GM21360 (cell line): ENCODE measurements at regions not wholly inside any gene's neighbourhood (a gene's known extent, or its start where the extent isn't known, plus 50 kb on each side); places are given as distances from the start of the nearest gene placed in this dataset.
"Not testable (repeated sequence)": the region's sequence is repeated elsewhere in the genome, so short reads cannot be mapped to it uniquely, and the experiment has no call there.

Experiments used
- ATAC-seq: cut with Tn5 transposase; IDR thresholded peaks from one replicate; pipeline ENCODE4 v1.9.1; 2021; ENCODE audit warnings: mild to moderate bottlenecking, moderate library complexity; ENCODE audit not compliant: unreplicated experiment

DNA sequence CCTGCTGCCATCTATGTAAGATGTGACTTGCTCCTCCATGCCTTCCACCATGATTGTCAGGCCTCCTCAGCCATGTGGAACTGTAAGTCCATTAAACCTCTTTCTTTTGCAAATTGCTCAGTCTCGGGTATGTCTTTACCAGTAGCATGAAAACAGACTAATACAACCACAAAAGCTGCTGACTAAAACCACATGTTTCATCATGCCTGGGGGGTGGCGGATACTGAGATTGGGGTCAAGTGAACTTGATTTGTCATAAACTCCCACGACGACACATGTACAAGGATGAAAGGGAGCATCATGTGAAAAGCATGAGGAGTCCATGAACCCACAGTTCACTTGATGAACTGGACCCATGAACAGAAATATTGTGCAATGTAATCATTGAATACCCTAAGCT is 134.9 kb upstream of the ANK3 start:
- no peak for ATAC-seq

DNA sequence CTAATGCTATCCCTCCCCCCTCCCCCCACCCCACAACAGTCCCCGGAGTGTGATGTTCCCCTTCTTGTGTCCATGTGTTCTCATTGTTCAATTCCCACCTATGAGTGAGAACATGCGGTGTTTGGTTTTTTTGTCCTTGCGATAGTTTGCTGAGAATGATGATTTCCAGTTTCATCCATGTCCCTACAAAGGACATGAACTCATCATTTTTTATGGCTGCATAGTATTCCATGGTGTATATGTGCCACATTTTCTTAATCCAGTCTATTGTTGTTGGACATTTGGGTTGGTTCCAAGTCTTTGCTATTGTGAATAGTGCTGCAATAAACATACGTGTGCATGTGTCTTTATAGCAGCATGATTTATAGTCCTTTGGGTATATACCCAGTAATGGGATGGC is 133.7 kb upstream of the ANK3 start:
- not testable (repeated sequence) for ATAC-seq

DNA sequence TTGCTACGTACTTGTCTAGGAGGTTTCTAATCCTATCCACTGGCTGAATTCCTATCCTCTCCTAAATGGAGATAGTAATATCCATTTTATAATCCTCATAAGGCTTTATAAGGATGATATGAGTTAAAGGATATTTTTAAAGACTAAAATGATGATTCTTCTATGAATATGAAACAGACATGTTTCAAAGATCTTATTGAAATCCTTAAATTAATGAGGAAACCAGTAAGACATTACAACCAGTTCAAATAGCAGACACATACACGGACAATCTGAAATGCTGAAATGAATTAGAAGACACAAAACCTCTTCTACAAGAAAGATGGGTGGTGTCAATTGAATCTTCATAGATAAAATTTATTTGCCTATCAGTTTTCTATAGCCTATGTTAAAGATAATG is 132.9 kb upstream of the ANK3 start:
- no peak for ATAC-seq

DNA sequence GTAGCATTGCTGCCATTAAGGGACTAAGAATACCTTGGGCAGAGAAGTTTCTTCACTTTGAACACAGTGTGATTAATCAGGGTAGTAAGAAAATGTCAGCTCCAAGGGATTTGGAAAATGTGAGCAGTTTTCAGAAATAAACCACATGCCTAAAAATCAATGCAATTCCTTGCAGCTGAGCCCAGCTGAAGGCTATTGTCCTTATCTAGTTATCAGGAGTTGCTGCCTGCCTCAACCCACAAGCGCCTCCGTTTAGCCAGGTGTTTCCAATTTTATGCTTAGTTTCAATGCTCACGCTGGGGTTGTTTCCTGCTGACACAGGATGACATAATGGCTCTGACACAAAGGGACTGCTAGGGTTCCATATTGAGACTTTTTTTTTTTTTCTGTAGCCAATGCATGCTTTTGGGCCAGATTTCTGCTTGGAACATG is 132.3 kb upstream of the ANK3 start:
- peak; percentile 62 for ATAC-seq

DNA sequence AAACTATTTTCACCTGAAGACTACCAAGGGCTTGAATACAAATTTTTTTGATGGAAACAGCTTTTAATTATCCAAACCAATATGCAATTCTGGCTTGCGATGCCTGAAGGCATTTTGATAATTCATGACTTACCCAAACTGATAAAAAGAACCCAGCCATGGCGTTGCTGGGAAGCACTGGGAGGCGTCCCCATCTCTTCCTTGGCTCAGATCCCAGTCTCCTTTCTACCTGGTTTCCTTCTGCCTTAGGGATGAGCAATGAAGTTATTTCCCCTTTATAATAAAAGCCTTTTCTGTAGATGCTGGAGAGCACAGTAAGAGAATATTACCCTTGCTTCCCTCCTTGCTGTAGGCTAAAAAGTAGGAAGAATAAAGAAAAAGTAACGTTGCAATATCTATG is 129.1 kb upstream of the ANK3 start:
- no peak for ATAC-seq

DNA sequence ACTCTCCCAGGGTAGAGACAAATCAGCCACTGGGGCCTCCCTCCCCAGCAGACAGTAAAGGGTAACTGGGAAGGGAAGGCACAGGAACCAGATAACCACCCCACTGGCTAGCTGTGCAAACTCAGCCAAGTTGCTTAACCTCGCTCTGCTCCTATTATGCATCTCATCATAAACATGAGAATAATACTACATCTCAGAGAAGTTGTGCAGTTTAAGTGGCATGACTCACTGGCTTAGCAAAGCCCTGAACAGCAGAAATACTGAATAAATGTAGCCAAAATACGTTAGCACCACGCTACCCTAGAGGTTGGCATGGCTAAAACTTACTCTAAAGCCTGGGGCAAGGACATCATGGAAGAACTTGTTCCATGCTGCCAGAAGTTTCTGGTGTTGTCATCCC is 128.1 kb upstream of the ANK3 start:
- no peak for ATAC-seq

DNA sequence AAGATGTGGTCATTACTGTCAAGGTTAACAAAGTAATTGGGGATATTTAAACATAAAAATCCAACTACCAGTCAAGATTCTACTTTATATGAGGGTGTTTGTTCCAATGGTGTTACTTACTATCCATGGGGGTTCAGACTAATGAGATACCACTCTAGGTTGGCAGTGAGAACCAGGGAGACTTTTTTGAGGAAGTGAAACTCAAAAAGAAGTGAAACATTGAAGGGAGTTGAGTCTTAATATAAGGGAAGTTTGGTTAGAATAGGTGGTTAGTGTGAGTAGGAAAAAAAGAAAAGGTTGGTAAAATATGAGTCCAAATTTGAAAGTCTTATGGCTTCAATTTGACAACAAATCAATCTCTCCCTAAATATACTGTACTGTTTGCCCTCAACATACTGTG is 123.6 kb upstream of the ANK3 start:
- ATAC-seq: peak; percentile 78

DNA sequence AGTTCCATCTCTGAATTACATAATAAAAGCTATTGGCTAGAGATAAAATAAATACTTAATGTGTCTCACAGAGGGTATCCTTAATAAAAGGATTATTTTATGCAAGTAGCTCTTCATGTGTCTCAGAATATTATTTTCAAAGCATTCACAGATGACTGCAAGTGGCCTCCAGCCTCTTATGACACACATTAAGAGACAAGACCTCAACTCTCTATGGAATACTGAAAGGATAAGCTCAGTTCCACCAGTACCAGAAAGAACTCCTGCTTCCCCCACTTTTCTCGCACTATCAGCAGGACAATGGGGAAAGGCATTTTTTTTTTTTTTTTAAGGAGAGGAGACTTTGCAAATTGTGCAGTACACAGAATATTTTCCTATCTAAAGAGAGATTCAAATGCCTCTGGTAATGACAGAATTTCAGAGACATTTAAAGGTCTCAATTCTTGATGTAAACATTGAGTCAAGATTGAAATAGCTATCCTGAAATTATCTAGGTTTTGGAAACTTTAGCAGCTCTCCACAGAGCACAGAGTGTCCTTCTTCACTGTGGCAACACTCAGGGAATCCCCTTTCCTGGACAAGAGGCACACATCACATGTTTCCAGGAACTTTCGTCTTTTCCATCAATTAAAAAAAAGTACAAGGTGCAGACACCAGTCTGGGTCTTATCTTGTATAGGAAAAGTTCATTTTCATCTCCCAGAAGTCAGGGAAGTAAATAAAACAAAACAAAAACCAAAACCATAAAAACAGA is 122.0 kb upstream of the ANK3 start:
- ATAC-seq: no peak

DNA sequence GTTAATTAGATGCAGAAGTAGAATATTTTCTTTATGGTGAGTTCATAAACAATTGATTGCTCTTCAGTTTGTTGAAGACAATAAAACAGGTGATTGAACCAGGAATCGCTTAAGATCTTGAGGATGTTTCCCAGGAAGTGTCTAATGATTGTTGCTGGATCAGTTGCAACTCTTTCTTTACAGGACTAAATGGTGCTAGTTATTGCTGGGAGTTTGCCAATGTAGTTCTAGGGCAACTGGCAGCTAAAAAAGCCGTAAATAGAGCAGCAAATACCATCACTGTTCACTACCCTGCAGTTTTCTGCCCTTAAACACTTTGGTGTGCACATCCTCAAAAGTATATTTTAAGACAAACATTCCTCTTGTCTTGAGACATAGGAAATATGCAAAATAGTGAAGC is 119.2 kb upstream of the ANK3 start:
- no peak for ATAC-seq

DNA sequence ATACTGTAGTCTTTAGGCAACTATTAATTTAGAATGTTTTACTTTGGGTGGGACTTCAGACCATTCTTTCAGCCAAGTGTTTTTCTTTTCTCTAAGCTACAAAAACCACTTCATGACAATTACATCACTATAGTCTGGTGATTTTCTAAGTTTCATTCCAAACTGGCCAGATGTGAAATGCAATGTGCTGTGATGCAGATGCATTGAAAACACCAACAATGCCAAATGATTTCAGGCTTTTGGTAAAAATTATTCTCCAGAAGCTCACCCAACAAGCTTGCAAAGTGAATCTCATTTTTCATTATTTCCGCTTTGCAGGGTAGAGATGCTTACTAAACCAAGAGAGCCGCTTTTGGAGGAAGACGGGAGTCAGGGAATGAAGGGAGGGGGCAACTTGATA is 118.4 kb upstream of the ANK3 start:
- ATAC-seq: no peak

DNA sequence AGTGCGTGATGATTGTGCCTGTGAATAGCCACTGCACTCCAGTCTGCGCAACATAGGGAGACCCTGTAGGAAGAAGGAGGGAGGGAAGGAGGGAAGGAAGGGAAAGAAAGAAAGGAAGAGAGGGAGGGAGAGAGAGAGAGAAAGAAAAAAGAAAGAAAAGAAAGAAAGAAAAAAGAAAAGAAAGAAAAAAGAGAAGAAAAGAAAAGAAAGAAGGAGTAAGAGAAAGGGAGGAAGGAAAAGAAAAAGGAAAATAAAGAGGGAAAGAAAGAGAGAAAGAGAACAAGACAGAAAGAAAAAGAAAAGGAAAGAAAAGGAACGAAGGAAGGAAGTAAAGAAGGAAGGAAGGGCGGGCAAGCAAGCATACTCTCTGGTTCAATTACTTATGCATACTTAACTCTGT is 112.9 kb upstream of the ANK3 start:
- ATAC-seq: no peak

DNA sequence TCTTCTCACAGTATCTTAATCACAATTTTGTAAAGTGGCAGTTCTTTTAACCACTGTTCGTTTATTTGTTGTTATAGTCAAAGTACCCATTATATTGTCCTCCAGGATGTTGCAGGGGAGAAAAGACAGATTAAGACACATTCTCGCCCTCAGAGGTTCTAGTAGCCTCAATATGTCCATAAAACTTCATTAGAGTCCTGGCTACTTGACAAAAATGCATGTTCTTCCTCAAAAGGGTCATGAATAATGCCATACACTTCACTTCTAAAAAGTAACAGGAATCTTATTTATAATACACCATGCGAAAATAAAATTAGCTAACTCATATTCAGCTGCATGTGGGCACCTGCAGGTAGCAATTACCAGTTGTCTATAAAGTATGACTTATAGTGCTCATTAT is 109.3 kb upstream of the ANK3 start:
- no peak for ATAC-seq

DNA sequence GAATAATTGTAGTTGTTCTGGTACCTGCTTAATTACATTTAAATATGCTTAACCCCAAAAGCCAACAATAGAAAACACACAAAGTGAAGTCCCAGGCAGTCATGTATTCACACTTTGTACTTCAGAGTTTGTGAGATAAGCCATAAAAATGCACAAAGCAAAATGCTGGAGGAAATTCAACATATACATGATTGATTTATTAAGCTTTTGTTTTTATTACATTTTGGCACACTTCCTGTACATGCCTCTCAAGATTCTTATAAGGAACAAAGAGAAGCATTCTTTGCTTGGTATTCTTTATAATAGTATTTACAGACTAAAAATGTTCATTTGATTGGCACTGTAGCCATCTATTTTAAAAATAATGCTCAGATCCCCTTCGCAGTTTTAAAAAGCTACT is 107.7 kb upstream of the ANK3 start:
- no peak for ATAC-seq

DNA sequence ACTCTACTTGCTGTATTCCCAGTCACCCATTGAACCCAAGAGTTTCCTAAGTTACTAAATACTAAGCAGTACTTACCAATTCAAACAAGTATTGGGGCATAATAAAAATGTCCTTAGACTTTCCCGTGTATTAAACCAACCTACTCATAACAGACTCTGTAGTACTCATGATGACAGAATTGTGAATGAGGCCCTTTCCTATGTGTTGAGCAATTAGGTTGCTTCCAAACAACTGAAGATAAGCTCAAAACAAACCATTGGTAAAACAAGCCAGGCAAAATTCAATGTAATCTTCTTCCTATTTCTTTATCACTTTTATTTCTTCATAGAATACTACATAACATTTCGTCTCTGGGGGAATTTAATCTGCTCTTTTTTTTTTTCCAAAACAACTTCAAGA is 106.5 kb upstream of the ANK3 start:
- no peak for ATAC-seq

DNA sequence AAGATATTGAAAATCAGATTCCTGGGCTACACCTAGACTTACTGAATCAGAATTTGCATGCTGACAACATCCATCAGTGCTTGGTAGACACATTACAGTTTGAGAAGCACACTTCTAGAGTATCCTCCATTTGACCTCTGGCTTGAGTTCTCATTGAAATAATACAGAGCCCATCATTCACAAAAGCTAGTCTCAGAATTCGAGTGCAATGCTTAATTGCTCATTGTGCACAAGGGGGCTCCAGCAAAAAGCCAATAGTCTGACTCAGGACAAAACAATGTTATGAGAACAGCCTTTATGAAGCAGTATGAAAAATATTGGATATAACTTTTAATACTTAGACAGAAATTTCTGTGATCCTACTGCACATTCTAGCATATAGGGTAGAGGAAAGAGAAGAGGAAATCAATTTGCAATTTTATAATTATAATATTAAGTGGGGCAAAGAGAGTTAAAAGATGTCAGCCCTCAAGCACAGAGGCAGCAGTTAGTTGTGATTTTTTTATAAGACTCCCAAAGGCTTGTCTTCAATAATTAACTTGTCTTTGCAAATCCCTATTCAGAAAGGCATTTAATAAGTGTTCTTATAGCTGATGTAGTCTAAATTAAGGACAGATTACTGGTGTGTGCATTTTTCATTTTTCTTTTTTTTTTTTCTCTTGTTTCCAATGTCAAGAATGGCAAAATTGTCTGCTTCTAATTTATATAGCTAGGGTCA is 105.8 kb upstream of the ANK3 start:
- no peak for ATAC-seq

DNA sequence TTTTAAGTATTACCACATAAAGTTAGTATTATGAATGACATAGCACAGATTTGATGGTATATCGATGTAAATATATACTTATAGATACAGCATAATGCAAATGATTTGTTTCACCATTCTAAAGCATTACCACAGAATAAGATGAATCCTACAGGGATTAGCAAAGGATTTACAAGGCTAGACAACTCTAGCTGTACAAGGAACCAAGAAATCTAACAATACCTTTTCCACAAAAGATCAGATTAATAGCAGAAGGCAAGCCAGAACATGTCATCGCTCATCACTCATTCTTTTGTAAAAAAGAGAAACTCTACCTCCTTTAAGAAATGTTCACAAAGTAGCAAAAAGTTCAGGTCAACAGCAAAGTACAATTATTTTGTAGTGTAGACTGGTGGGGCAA is 105.1 kb upstream of the ANK3 start:
- ATAC-seq: no peak

DNA sequence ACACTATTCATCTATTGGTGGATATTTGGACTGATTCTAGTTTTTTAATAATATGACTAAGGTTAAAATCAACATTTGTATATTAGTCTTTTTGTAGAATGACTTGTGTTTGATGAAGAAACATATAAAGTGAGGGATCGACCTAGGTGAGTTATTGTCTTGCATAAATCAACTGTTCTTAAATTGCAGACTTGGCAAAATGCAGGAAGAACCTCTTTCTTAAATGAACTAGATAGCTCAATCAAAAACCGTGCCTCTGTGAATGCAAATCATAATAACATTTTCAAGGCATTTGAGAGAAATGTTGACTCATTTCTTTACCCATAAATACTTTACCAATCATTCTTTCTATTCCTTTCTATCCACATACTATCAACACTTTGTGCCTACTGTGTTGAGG is 101.5 kb upstream of the ANK3 start:
- ATAC-seq: no peak

DNA sequence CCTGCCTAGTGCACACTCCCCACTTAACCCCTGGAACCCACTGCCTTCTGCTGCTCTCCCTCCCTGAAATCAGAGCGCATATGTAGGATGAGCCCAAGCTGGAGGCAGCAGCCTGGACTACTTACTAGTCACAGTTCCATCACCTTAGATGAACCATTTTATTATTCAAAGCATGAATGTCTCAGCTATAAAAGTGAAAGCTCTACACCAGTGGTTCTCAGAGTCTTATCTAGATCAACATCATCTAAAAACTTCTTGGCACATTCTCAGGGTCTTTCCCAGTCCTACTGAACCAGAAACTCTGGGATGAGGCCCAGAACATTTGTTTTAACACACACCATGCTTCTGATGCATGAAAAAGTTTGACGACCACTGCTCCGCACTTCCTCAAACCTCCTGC is 100.3 kb upstream of the ANK3 start:
- ATAC-seq: no peak

DNA sequence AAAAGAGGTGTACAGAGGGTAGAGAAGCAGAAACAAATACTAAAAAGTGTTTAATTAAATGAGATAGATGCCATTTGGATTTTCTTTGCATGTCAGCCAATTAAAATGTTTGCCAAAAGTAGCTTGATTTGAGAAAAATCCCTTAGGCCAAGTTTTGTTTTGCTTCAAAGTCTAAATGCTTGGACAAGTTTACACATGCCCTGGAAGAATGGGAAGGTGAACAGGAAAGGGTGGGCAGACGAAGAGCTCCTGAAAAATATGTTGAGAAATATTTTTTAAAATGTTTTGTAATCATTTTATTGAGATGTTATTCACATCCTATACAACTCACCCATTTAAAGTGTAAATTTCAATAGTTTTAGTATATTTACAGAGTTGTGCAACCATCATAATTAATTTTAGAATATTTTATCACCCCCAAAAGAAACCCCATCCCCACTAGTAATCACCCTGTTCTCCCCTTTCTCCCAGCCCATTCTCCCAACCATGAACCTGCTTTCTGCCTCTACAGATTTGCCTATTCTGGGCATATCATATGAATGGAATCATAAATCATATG is 98.5 kb upstream of the ANK3 start:
- no peak for ATAC-seq

DNA sequence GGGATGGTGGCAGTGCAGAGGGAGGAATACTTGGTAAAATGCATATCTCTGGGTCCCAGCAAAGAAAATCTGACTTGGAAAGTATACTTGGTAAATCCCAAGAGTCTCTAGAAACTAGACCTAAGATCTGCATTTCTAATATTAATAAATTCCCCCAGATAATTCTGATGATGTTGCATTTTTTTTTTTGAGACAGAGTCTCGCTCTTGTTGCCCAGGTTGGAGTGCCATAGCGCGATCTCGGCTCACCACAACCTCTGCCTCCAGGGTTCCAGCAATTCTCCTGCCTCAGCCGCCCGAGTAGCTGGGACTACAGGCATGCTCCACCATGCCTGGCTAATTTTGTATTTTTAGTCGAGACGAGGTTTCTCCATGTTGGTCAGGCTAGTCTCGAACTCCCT is 97.9 kb upstream of the ANK3 start:
- no peak for ATAC-seq

DNA sequence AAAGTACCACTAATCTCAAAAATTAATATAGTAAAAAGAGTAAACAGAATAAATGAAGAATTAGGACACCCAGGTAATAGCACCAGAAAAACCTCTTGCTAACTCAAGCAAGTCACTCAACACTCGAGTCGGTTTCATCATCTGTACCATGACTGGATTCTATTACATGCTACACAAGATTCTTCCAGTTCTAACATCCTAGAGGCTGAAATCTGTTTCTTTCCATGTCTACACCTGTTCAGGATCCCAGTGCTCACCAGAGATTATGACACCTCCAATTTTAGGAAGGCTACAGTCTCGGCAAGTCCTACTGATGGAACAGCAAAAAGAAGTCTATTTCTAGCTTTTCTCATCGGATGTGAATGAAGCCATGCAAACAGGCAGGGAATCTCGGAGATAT is 95.3 kb upstream of the ANK3 start:
- no peak for ATAC-seq

DNA sequence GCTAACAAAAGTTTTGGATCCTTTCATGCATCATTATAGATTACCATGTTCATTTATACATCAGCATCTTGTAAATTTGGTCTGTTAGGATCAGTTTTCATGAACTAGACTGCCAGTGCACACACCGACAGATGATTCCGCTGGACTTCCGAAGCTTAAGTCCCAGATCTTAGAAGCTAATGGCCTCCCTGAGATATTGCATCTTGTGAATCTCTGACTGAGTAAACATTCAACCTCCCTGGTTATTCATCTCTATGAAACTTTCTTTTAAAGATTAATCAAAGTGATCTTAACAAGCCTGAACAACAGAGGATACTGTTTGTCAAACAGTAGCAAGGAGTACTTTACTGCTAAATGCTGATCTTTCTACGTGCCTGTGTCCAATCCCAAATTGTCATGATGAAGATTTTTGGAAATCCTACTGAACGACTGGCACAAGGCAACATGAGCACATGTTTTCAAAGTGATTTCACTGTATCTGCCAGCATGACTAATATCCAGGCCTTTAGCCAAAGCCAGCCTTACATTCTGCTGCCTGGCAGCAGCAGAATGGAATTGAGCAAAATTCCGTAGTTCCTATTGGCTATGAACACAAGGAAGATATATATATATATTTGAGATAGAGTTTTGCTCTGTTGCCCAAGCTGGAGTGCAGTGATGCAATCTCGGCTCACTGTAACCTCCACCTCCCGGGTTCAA is 91.3 kb upstream of the ANK3 start:
- ATAC-seq: no peak
